ENCODE measurements at regions not wholly inside any gene's neighbourhood (a gene's known extent, or its start where the extent isn't known, plus 50 kb on each side); places are given as distances from the start of the nearest gene placed in this dataset.

- TF ChIP-seq CTCF (IDR thresholded peaks at IDR 0.05) (no peak), POLR2AphosphoS5 (IDR thresholded peaks at IDR 0.05) (no peak)
Measured at GRCh38 chr10:83272666-83273434, 866.5 kb upstream of the GHITM start.
